Endodermal cell (in vitro differentiated cells): ENCODE measurements at regions not wholly inside any gene's neighbourhood (a gene's known extent, or its start where the extent isn't known, plus 50 kb on each side); places are given as distances from the start of the nearest gene placed in this dataset.

Experiments used
- DNase-seq: peaks from one replicate; pipeline ENCODE4 v3.0.0-alpha.2; 2017
- H3K27ac ChIP-seq: 2 replicates; pipeline ENCODE4 v1.5.1; 2013; ENCODE audit warnings: mild to moderate bottlenecking, low read depth, low read length, moderate library complexity
- H3K27me3 ChIP-seq: 2 replicates; pipeline ENCODE4 v1.6.1; 2013; ENCODE audit warnings: mild to moderate bottlenecking, low read length, moderate library complexity; ENCODE audit not compliant: insufficient read depth, control insufficient read depth, poor library complexity, severe bottlenecking
- H3K36me3 ChIP-seq: 2 replicates; pipeline ENCODE4 v1.7.0; 2013; ENCODE audit warnings: mild to moderate bottlenecking, low read length, moderate library complexity; ENCODE audit not compliant: control insufficient read depth, insufficient read depth
- H3K4me1 ChIP-seq: one replicate; pipeline ENCODE4 v1.7.0; 2013; ENCODE audit warnings: low read length; ENCODE audit not compliant: control insufficient read depth, insufficient read depth
- H3K4me3 ChIP-seq: 2 replicates; pipeline ENCODE4 v1.5.1; 2013; ENCODE audit warnings: mild to moderate bottlenecking, low read length, moderate library complexity
- H3K9ac ChIP-seq: 2 replicates; pipeline ENCODE4 v1.6.1; 2013; ENCODE audit warnings: mild to moderate bottlenecking, low read length, moderate library complexity; ENCODE audit not compliant: poor library complexity, severe bottlenecking; ENCODE audit errors: extremely low read depth
- H3K9me3 ChIP-seq: 2 replicates; pipeline ENCODE4 v1.6.1; 2013; ENCODE audit warnings: mild to moderate bottlenecking, low read length, moderate library complexity; ENCODE audit not compliant: control insufficient read depth
- H3K27ac Mint-ChIP-seq: 2 replicates; pipeline ENCODE4 v1.8.0; 2020; ENCODE audit warnings: mixed read lengths
- H3K27me3 Mint-ChIP-seq: 2 replicates; pipeline ENCODE4 v1.8.0; 2021; ENCODE audit warnings: mild to moderate bottlenecking, mixed read lengths; ENCODE audit not compliant: insufficient read depth
- H3K36me3 Mint-ChIP-seq: 2 replicates; pipeline ENCODE4 v1.8.0; 2020; ENCODE audit warnings: low read depth, mixed read lengths
- H3K4me1 Mint-ChIP-seq: 2 replicates; pipeline ENCODE4 v1.8.0; 2020; ENCODE audit warnings: mixed read lengths
- H3K4me3 Mint-ChIP-seq: 2 replicates; pipeline ENCODE4 v1.8.0; 2020; ENCODE audit warnings: mild to moderate bottlenecking, moderate library complexity, mixed read lengths
- H3K9me3 Mint-ChIP-seq: 2 replicates; pipeline ENCODE4 v1.8.0; 2020; ENCODE audit warnings: mild to moderate bottlenecking, mixed read lengths
- CTCF ChIP-seq: fragments of 200-600 bp; sonication (generic); conservative IDR thresholded peaks from 2 replicates; pipeline ENCODE4 v1.5.0; 2021; ENCODE audit warnings: antibody characterized with exemption, mild to moderate bottlenecking
- WGBS, 2 experiments: methylation state at CpG; one replicate each; pipeline versions ENCODE4 v1.1.5 to v1.1.7; 2013; ENCODE audit warnings: missing lambda C conversion rate in 2 of 2, mixed read lengths in 1 of 2; ENCODE audit not compliant: insufficient coverage in 1 of 2, insufficient read length in 1 of 2; 5-methylcytosine and 5-hydroxymethylcytosine counted together

- WGBS, 2 experiments, result 80 to 89% methylated on average over 1 to 3 of the region's 3 CpGs
- H3K27me3 Mint-ChIP-seq, result no peaks in the 10 kb centered on the region
- Histone ChIP-seq H3K27ac (no peak overlapping the region), H3K9ac (no peak overlapping the region), H3K4me1 (peaks cover 3% of the 10 kb centered on the region), H3K36me3 (peaks cover 53% of the 10 kb centered on the region), H3K4me3 (no peak overlapping the region), H3K9me3 (peaks cover 6% of the 10 kb centered on the region), H3K27me3 (no peaks in the 10 kb centered on the region)
- peaks cover 9% of the 10 kb centered on the region for H3K4me1 Mint-ChIP-seq
- no peak overlapping the region for H3K27ac Mint-ChIP-seq
- H3K9me3 Mint-ChIP-seq, result peaks cover 6% of the 10 kb centered on the region
- no peak for DNase-seq
- H3K36me3 Mint-ChIP-seq, result peaks cover 46% of the 10 kb centered on the region
- TF ChIP-seq CTCF, result no peak
- H3K4me3 Mint-ChIP-seq, result no peak overlapping the region
These were observed 210.4 kb upstream of the RGS6 start for GRCh38 chr14:71721791-71722190.

DNA sequence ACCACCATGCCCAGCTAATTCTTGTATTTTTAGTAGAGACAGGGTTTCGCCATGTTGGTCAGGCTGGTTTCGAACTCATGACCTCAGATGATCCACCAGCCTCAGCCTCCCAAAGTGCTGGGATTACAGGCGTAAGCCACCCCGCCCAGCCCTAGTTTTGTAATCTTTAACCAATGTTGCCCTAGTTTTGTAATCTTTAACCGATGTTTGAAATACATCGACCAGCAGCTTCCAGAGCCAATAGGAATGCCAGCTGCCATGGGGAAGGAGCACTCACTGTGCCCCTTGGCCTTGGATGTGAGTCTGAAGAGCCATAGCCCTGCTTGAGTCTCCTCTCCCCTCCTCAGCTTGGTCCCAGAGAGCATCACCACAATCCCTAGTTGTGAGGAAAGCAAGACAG is 209.3 kb upstream of the RGS6 start:
- Histone ChIP-seq H3K27me3 (no peaks in the 10 kb centered on the region), H3K4me3 (no peak overlapping the region), H3K9me3 (peaks cover 6% of the 10 kb centered on the region), H3K36me3 (peaks cover 51% of the 10 kb centered on the region), H3K27ac (no peak overlapping the region), H3K9ac (no peak overlapping the region), H3K4me1 (peaks cover 3% of the 10 kb centered on the region)
- TF ChIP-seq CTCF, result no peak
- peaks cover 8% of the 10 kb centered on the region for H3K4me1 Mint-ChIP-seq
- H3K36me3 Mint-ChIP-seq, result peaks cover 44% of the 10 kb centered on the region
- no peak overlapping the region for H3K4me3 Mint-ChIP-seq
- 97 to 99% methylated on average over 6 of the region's 6 CpGs for WGBS, 2 experiments
- H3K9me3 Mint-ChIP-seq, result peaks cover 6% of the 10 kb centered on the region
- no peak for DNase-seq
- no peaks in the 10 kb centered on the region for H3K27me3 Mint-ChIP-seq
- H3K27ac Mint-ChIP-seq, result no peak overlapping the region

DNA sequence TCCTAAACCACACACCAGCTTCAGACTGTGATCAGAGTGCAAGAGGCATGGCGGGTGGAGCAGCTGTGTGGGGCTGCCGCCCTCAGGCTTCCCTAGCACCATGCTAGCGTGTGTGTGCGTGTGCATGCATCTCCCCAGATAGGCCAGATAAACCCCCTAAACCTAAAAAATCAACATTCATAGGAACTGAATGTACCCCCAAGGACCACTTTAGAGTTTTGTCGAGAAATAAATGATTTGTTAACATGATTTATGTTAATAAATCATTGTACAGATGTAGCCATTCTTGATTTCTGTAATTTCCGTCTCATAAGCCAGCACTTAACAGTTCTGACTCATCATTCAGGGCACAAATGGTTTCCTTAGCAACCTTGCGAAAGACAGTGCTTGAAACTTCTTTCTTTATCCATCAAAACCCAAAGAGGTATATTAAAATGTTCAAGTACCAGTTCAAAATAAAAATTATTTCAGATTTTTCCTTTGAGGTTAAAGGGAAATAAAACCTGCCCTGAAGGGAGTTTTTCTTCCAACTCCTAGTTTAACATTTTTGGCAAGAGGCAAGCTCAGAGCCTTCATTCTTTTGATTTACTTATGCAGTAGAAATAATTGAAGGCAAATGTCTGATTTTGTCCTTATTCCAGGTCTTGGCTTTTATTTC is 206.2 kb upstream of the RGS6 start:
- Mint-ChIP-seq H3K36me3 (peaks cover 52% of the 10 kb centered on the region), H3K4me3 (no peak overlapping the region), H3K27ac (no peak overlapping the region), H3K4me1 (peaks cover 2% of the 10 kb centered on the region), H3K9me3 (no peaks in the 10 kb centered on the region), H3K27me3 (no peaks in the 10 kb centered on the region)
- no peak for DNase-seq
- TF ChIP-seq CTCF, result no peak
- H3K9me3 ChIP-seq, result no peaks in the 10 kb centered on the region
- H3K27me3 ChIP-seq, result no peaks in the 10 kb centered on the region
- H3K9ac ChIP-seq, result no peak overlapping the region
- WGBS, 2 experiments, result 94 to 100% methylated on average over 1 to 7 of the region's 7 CpGs
- H3K4me1 ChIP-seq, result no peaks in the 10 kb centered on the region
- H3K36me3 ChIP-seq, result peaks cover 59% of the 10 kb centered on the region
- no peak overlapping the region for H3K4me3 ChIP-seq
- no peak overlapping the region for H3K27ac ChIP-seq
